Skin epidermis (tissue), 12 donors: ENCODE measurements at regions not wholly inside any gene's neighbourhood (a gene's known extent, or its start where the extent isn't known, plus 50 kb on each side); places are given as distances from the start of the nearest gene placed in this dataset.
"Not testable (repeated sequence)": the region's sequence is repeated elsewhere in the genome, so short reads cannot be mapped to it uniquely, and the experiment has no call there.

Experiments used
- H3K27ac ChIP-seq, 21 experiments: fragments of 200-600 bp; sonication (generic) in 11 of 21; one replicate each; pipeline ENCODE4 v1.5.0; 2020; ENCODE audit warnings: mild to moderate bottlenecking in 3 of 21, inconsistent platforms in 2 of 21, moderate library complexity in 2 of 21
- H3K4me3 ChIP-seq, 7 experiments: fragments of 200-600 bp; sonication (generic) in 2 of 7; one replicate each; pipeline ENCODE4 v1.5.0; 2020; ENCODE audit warnings: inconsistent platforms in 2 of 7, mild to moderate bottlenecking in 2 of 7, moderate library complexity in 1 of 7

- H3K4me3 ChIP-seq: no peak overlapping the region
- no peak overlapping the region for H3K27ac ChIP-seq
Observed at GRCh38 chr5:42064821-42065220, 139.7 kb downstream of the FBXO4 start.

- H3K27ac ChIP-seq: no peak overlapping the region
- no peak overlapping the region for H3K4me3 ChIP-seq
Observed at GRCh38 chr5:42066131-42066530, 141.1 kb downstream of the FBXO4 start.

GRCh38 chr5:42074353-42074752, 149.3 kb downstream of the FBXO4 start:
- H3K27ac ChIP-seq: no peak overlapping the region
- no peak overlapping the region for H3K4me3 ChIP-seq

GRCh38 chr5:42089705-42090104, 164.6 kb downstream of the FBXO4 start:
- no peak overlapping the region for H3K4me3 ChIP-seq
- H3K27ac ChIP-seq: no peak overlapping the region

GRCh38 chr5:42090162-42090561, 165.1 kb downstream of the FBXO4 start:
- H3K27ac ChIP-seq: no peak overlapping the region
- no peak overlapping the region for H3K4me3 ChIP-seq

GRCh38 chr5:42099846-42100245, 174.8 kb downstream of the FBXO4 start:
- not testable (repeated sequence) for H3K4me3 ChIP-seq, H3K27ac ChIP-seq

GRCh38 chr5:42108468-42108867, 183.4 kb downstream of the FBXO4 start:
- Histone ChIP-seq H3K27ac (no peak overlapping the region), H3K4me3 (no peak overlapping the region)

GRCh38 chr5:42109006-42109572, 184.0 kb downstream of the FBXO4 start:
- no peak overlapping the region for H3K4me3 ChIP-seq

GRCh38 chr5:42115721-42116120, 190.6 kb downstream of the FBXO4 start:
- not testable (repeated sequence) for H3K27ac ChIP-seq, H3K4me3 ChIP-seq

More at GRCh38 chr5:42109006-42109572, 184.0 kb downstream of the FBXO4 start:
- H3K27ac ChIP-seq: no peak overlapping the region

- H3K4me3 ChIP-seq: no peak overlapping the region
- no peak overlapping the region for H3K27ac ChIP-seq
Observed at GRCh38 chr5:42120070-42120469, 195.0 kb downstream of the FBXO4 start.

GRCh38 chr5:42121401-42121800, 196.3 kb downstream of the FBXO4 start:
- no peak overlapping the region for H3K4me3 ChIP-seq
- H3K27ac ChIP-seq: no peak overlapping the region

GRCh38 chr5:42131081-42131480, 206.0 kb downstream of the FBXO4 start:
- no peak overlapping the region for H3K4me3 ChIP-seq
- H3K27ac ChIP-seq: no peak overlapping the region

GRCh38 chr5:42143361-42143760, 218.3 kb downstream of the FBXO4 start:
- Histone ChIP-seq H3K27ac (no peak overlapping the region), H3K4me3 (no peak overlapping the region)

- Histone ChIP-seq H3K27ac (no peak overlapping the region), H3K4me3 (no peak overlapping the region)
Observed at GRCh38 chr5:42148813-42149212, 223.7 kb downstream of the FBXO4 start.

GRCh38 chr5:42157215-42157614, 232.1 kb downstream of the FBXO4 start:
- no peak overlapping the region for H3K4me3 ChIP-seq
- no peak overlapping the region for H3K27ac ChIP-seq

- H3K27ac ChIP-seq: no peak overlapping the region
- H3K4me3 ChIP-seq: no peak overlapping the region
Observed at GRCh38 chr5:42163083-42163482, 238.0 kb downstream of the FBXO4 start.

GRCh38 chr5:42168091-42168670, 243.1 kb downstream of the FBXO4 start:
- no peak overlapping the region for H3K27ac ChIP-seq
- no peak overlapping the region for H3K4me3 ChIP-seq

GRCh38 chr5:42176118-42176517, 247.1 kb upstream of the GHR start:
- H3K27ac ChIP-seq, H3K4me3 ChIP-seq: not testable (repeated sequence)

GRCh38 chr5:42179843-42180242, 243.4 kb upstream of the GHR start:
- H3K4me3 ChIP-seq, H3K27ac ChIP-seq: not testable (repeated sequence)

- no peak overlapping the region for H3K4me3 ChIP-seq
- H3K27ac ChIP-seq: no peak overlapping the region
Observed at GRCh38 chr5:42216904-42217303, 206.3 kb upstream of the GHR start.

GRCh38 chr5:42217791-42218190, 205.4 kb upstream of the GHR start:
- H3K27ac ChIP-seq: no peak overlapping the region
- H3K4me3 ChIP-seq: no peak overlapping the region

- Histone ChIP-seq H3K27ac (no peak overlapping the region), H3K4me3 (no peak overlapping the region)
Observed at GRCh38 chr5:42225009-42225408, 198.2 kb upstream of the GHR start.
